ENCODE measurements at regions not wholly inside any gene's neighbourhood (a gene's known extent, or its start where the extent isn't known, plus 50 kb on each side); places are given as distances from the start of the nearest gene placed in this dataset.

DNA sequence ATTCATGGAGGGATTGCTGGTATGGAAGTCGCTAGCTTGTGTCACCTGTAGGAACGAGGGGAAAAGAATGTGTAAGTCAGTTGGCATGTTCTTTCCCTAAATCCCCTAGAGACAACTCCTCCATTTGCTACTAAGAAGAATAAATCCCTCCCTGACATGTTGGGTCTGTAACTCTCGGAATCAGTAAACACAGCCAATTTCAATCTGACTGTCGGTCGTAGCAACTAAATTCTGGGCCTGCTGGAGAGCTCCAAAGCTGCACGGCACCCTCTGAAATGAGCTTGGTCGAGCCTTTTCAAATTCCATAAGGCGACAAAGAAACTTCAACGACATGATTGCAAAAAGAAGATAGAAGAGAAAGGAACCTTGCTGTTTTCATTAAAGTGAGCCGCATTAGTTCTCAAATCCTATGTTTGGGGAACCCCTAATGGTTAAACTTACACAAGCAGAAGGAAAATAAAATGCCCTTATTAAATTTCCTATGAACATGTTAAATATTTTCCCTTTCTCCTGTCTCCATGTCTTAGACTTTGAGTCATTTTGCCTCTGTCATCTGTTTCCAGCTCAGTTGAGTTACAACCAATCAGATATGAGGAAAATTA is 735.8 kb upstream of the WWC1 start:
- no peak for DNase-seq (ENCODE audit: low spot score)

DNA sequence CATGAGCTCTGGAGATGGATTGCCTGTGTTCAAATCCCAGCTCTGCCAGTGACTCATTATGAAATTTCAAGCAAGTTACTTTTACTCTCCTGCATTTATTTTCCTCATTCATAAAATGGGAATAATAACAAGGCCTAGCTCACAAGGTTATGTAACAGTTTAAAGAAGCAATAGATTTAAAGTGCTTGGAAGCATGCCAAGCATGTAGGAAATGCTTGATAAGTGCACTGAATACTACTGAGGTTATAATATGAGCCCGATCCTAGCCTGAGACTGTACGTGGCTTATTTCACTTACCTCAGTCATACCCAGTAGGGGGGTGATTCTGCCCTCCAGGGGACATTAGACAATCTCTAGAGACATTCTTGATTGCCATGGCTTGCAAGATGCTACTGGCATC is 734.1 kb upstream of the WWC1 start:
- DNase-seq (ENCODE audit: low spot score), result no peak

DNA sequence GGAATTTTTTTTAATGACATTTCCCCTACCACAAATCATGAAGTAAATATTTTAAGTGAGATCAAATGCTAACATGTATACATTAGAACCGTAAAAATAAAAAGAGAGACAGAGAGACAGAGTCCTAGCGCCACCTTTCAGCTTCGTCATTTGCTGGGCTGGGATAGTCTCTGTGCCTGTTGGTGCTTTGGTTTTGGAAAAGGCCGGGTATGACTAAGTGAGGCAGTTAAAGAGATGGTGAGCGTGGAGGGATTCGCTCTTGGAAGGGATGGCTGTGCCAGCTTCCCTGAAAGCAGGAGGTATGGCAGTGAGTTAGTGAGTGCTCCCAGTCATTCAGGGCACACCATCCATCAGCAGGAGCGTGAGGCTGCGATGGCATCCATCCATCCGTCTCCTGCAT is 729.6 kb upstream of the WWC1 start:
- DNase-seq (ENCODE audit: low spot score), result peak; percentile 27

DNA sequence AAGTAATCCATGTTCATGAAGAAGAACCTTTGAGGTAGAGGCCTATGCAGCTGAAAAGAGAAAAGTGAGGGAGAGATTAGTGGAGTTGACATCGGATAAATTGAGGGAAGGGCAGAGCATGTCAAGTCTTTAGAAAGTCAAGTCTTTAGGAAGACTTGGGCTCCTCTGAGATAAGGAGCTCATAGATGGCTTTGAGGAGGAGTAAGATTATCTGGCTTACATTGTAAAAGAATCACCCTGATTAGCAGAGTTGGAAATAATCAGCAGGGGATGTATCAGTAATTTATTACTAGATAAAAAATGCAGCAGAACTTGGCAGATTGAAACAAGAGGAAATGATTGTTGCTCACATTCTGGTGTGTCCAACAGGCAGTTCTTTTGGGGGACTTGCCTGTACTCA is 727.2 kb upstream of the WWC1 start:
- no peak for DNase-seq (ENCODE audit: low spot score)

DNA sequence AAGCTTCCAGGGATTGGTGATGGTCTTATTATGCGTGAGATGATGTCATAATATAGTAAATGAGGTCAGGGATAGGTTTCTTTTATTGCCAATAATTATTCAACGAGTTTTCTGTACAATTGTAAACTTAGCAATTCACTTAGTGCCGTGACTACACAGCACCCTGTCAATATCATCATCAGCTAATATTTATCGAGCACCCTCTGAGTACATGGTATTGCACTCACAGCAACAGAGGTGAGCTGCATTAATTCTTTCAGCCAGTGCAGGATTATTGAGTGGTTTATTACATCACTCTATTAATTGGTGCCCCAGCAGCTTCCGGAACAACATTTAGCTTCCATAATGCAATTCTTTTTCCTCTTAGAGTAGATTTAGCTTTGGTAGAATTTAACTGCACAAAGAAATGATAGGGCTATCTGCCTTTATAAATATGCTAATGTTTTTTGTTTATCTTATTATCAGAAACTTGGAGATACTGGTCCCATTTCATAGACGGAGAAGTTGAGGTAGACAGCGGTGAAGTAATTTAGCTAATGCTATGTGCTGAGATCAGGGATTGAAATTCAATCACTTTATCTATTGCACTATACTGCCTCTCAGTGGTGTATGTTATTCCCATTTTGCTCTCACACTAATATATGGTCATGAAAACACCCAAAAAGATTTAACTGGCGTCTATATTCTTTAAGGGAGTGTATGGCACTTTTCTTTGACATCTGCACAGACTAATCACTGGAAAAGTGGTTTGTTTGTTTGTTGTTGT is 726.1 kb upstream of the WWC1 start:
- no peak for DNase-seq (ENCODE audit: low spot score)

DNA sequence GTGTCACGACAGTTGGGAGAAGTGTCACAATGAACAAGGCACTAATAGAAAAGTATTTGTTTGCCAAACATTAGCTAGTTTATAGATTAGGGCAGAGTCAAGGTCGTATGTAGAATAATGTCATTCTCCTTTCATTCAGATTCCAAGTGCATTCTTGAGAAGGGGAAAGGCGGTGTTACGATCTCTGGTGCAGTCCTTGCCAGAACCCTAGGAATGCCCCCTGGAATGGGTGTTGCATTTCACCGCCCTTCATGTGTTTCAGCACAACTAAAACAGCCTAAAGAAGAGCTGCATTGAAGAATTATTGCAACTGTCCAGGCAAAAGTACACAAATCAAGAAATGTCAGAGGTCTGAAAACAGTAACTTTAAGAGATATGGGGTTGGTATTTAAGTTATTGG is 721.0 kb upstream of the WWC1 start:
- no peak for DNase-seq (ENCODE audit: low spot score)

DNA sequence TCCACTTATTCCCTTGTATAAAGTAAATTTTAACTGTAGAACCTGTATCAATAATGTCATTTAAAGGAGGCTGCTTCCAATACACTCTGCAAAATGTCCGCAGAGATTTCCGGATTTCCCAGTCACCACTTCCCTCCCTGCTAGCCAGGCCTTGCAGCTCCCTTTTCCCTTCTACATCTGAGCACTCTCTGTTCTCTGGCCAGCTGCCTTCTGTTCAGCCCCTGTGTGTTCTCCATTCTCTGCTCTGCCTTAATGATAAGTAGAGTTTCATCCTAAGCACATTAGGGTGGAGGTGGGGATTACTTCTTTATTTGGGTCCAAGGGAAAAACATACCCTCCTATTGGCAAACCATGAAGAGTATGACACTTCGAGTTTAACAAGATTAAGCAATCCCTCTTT is 719.6 kb upstream of the WWC1 start:
- DNase-seq (ENCODE audit: low spot score), result no peak

DNA sequence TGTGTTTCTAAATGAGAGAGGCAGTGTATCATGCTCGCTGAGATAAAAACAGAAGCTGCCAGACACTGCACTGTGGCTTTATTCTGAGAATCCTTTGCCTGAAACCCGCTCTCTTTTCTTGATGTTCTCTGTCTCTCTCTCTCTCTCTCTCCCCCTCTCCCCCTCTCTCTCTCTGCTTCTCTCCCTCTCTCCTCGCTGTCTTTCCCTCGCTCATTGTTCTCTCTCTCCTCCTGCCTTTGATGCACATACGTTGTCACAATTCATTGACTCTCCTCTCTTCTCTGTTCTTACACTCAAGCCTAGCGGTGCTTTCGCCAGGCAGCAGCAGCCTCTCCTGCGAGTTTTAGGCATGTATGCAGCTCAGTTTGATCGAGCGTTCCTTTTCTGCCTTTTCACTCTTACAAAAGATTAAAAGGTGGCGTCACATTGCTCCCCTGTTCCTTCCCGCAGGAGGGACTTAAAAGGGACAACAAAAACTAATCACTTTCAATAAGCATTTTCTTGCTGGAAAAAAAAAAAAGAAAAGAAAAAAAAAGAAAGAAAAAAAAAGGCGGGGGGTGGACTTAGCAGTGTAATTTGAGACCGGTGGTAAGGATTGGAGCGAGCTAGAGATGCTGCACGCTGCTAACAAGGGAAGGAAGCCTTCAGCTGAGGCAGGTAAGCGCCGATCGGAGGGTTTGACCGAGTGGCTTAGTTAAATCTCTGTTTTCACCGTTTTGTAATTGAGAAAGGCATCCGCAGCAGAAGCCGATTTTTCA is 717.9 kb upstream of the WWC1 start:
- peak; percentile 58 for DNase-seq (ENCODE audit: low spot score)

DNA sequence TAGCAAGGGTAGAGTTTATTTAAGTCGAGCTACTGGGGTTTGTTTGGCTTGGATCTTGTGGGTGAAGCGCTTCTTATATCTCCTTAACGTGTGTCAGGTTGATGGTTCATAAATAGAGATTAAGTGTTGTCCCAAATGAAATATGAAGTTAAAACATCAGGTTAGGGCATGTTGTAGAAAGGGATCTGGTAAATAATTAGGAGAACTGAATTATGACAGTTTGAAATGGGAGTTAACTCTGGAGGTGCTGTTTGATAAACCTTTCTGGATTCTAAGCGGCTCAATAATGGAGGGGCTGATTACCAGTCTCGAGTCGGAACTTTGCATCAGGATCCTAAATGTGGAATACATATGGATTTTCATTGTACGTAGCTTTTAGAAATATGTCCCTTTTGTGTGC is 717.0 kb upstream of the WWC1 start:
- no peak for DNase-seq (ENCODE audit: low spot score)

DNA sequence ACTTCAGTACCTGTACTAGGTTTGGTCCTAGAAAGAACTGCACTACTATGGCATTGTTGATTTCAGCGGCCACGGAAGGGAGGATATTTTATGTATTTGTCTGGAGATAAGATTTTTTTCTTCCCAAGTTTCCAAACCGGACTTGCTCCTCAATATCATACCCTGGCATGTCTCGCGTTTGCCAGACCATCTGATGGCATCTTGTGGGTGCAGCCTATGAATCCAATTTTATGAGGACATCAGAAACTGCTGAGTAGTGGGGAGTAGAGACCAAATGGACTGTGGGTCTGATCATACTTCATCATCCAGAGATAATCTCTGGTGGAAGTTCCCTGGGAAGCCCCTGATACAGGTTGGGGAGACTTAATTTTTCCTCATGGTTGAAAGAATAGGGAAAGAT is 716.1 kb upstream of the WWC1 start:
- DNase-seq (ENCODE audit: low spot score), result peak; percentile 18

DNA sequence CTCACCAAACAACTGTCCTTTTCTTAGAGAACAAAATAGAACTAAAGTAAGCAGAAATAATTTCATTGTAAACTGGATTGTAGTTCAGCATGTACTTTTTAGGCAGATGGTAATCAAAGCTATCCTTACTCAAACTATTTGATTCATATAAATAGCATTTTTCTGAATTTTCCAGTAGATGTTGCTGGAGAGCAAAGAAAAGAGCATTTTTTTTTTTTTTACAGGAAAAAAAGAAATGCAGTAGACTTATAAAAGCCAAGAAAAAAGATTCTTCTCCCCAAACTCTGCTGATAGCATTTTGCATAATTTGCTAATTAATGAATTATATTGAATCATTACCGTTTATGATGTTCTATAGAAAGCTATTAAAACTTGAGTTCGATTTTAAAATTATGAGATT is 715.3 kb upstream of the WWC1 start:
- no peak for DNase-seq (ENCODE audit: low spot score)

DNA sequence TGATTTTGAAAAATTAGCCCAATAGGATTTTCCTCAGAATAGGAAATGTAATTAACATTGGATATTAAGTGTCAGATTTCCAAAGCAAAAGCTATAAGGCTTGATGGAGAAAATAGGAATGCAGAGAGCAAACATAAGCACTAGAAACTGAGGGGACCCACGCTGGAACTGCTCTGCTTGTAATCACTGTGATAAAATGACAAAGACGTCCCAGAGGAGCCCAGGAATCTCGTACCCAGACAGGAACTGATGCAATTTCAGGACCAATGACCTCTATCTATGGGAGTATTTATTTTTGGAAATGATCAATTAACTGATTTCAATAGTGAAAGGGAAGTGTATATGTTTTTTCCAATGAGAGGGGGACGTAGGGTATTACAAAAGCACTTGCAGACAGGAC is 714.5 kb upstream of the WWC1 start:
- DNase-seq (ENCODE audit: low spot score), result no peak

DNA sequence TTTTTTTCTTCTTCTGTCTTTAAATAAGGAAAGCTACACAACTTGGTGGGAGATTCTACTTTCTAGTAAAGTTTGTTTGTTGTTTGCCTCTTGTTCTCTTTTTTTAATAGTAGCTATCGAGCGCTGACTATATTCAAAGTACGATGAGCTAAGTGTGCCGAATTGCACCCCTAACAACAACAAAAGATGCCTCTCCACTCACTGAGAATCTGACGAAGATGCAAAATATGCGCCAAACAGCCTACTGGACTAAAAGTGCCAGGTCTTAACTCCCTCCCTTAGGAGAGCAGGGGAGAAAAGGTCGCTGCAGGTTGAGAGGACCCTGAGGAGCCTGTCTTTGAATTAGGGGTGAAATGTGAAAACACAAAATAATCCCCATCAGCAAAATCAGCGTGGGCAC is 713.8 kb upstream of the WWC1 start:
- no peak for DNase-seq (ENCODE audit: low spot score)

DNA sequence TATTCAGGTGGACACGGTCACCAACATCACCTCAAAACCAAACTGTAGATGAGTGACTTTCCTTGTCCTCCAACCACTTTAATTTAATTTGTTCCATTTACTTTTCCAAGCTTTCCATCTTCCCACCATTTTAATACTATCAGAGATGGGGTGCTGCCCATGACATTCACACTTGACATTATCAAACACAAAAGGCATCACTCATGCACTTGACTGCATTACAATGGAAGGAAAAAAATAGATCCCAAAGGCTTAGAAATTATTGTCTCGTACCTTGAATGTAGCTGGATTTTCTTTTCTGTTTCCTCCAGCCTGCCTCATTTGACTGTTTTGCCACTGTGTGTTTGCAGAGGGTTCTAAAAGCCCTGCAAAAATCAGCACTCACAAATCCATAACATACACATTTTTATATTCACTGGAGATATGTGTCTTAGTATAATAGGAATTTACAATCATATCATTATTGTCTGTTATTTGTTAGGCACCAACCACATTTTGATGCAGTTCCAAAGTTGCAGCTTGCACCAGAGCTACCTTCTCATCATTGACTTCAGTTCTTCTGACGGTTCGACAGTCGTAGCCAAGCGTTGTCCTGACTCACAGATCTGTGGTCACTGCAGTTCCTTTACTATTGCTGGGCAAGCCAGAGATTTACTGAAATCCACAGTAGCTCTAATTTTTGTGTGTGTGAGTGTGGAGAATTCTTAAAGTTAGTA is 712.3 kb upstream of the WWC1 start:
- DNase-seq (ENCODE audit: low spot score), result no peak

DNA sequence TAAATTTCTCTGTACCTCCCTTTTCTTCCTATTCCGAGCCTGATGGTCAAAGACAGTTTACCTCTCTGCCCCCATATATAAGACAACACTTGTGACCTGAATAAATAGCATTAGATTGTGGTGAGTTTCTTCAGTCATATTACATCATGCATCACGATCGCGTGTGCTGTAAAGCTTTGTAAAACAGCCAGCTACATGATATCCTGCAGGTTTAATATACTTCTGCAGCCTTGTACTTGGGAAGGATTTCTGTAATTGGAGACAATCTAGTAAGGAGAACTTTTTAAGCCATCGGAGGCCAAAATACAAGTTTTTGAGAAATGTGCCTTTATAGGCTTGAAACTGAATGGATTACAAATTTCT is 711.8 kb upstream of the WWC1 start:
- no peak for DNase-seq (ENCODE audit: low spot score)

DNA sequence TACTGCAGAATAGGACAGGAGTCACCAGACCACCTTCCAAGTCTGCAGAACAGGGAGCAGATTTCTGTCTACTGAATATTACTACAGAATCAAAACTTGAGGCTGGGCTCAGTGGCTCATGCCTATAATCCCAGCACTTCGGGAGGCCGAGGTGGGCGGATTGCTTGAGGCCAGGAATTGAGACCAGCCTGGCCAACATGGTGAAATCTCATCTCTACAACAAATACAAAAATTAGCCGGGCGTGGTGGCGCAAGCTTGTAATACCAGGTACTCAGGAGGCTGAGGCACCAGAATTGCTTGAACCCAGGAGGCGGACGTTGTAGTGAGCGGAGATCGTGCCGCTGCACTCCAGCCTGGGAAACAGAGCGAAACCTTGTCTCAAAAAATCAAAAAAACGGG is 710.8 kb upstream of the WWC1 start:
- no peak for DNase-seq (ENCODE audit: low spot score)

DNA sequence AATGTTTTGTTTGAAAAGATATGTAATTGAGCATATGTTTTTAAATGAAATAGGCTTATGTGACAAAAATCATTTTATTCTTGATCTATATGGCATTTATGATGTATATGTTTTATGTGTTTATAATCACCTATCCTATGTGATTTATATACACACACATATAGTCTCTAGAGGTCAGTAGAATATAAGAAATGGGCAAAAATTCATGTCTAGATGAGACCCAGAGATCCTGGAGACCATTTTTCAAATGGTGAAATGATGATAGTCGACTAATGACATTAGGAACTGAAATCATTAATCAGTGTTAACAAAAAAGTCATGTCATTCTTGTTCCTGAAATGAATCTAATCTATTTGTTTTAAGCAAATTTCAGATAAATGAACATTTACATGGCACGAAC is 709.2 kb upstream of the WWC1 start:
- DNase-seq (ENCODE audit: low spot score), result no peak

DNA sequence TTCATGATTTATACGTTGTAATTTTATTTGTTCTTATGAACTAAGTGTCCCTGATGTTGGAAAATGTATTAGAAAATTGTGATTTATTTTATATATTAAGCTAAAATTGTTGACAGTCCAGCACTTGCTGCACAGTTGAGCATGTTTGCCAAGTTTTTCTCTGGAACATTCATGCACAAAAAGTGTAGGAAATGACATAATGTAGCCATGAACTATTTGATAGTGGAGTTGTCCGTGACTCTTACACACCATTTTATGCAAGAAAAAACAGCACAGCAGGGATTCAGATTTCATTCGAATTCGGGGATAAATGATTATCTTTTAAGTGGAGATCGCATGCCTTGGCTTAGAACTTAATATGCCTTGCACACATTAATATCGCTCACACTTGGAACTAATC is 708.6 kb upstream of the WWC1 start:
- DNase-seq (ENCODE audit: low spot score), result no peak

DNA sequence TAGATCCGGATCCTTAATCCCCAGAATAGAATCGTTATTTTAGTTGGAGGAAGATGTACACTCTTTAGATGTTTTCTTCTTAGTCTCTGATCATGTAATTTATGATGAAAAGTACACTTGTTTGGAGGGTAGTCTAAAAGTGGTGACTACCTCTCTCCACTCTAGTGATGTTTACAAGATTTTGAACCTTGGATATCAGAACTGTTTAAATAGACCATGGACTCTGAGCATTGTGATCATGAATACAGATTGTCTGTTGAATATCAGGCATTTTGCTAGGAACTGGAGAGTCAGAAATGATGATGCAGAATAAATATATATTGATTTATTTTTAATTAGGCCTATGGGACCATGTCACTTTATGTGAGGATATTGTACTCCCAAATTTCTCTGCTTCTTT is 706.3 kb upstream of the WWC1 start:
- no peak for DNase-seq (ENCODE audit: low spot score)

DNA sequence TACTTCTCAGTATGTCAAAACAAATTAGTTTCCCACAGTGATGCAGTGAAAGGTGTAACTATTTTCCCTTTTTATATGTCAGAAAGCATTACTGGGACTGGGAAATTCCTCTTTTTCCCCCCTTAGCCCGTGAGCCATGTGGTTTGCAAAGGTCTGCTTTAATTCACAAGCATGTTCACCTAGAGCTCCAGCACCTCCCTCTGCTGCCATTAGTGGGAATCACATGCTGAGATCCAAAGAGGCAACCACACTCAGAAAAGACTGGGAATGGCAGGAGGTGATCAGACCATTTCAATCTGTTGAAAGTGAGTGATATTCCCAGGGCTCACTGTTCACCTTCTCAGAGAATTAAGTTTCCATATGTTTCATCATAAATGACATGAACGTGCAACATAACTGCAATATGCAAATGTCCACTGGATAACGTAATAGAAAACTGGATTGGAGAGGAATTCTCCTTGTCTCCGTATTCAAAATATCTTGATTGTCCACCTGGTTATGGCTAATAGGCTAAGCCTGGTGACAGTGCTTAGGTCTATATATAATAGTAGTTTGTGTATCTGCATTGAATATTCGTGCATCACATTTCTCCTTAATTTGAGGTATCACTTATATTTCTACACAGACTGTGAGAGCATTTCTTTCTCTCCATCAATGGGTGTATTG is 703.5 kb upstream of the WWC1 start:
- no peak for DNase-seq (ENCODE audit: low spot score)

DNA sequence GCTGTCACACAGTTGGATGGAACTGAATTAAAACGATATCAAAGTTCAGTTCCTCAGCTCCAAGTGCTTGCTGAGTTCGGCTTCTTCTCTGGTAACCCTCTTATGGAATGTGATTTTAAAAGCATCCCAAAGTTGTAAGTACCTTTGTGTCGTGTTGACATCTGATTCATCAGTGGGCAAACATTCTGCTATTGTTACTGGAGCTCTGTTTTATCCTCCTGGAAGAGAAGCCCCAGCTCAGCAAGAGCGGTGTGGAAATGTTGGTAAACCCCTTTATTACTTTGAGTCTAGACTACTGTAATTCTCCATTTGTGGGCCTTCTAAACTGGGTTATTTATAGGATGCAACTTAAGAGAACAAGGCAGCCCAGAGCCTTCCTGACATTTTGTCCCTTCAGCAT is 699.3 kb upstream of the WWC1 start:
- no peak for DNase-seq (ENCODE audit: low spot score)

DNA sequence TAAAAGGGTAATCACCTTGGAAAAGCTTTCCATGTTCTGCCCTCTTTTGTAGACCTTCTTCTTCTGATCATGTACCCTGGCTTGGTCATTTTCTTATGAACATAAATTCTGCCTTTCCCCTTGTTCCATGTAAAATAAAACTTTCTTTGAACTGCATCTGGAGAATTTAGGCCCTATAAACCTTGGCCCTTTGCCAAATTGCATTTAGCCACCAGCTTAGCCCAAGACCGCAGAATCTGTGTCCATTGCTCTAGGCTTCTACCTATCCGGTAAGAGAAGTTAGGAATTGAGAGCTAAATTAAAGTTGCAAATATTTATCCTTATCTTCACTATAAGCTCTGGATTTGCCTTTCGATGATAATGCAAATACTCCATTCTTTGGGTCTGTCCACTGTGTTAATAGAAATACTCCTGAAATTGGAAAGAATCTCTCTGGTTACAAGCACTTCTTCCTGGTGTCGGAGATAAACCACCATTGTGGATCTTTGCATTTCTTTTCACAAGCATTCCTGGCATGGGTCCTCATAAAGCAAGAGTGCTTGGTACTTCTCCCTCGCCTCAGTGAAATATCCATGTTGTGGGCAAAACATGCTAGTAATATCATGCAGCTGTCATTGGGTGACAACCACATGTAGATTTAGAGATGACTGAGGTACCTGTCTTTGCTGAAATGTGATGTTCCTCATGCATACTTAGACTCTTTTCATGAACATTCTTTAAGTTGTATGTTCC is 698.0 kb upstream of the WWC1 start:
- DNase-seq (ENCODE audit: low spot score), result no peak
